ENCODE measurements at regions not wholly inside any gene's neighbourhood (a gene's known extent, or its start where the extent isn't known, plus 50 kb on each side); places are given as distances from the start of the nearest gene placed in this dataset.

GRCh38 chr12:97672870-97673269, 210.3 kb downstream of the RMST start:
- CTCF ChIA-PET, result no interaction called here
- Histone ChIP-seq H3K4me1 (ENCODE audit: control insufficient read depth, insufficient read depth, low read length) (no peaks in the 10 kb centered on the region), H3K27me3 (replicated peaks in 1 of 2; ENCODE audit: control insufficient read depth in 2 of 2, insufficient read depth in 2 of 2, low read length in 1 of 2) (no peaks in the 10 kb centered on the region), H4K20me1 (ENCODE audit: control insufficient read depth, insufficient read depth) (no peaks in the 10 kb centered on the region), H3K4me3 (no peak overlapping the region), H3K27ac (ENCODE audit: control insufficient read depth, insufficient read depth) (no peak overlapping the region), H3K9me3 (replicated peaks; ENCODE audit: control insufficient read depth, insufficient read depth, low read length) (no peaks in the 10 kb centered on the region; the same call in 2 of the 3 replicates), H3K4me2 (ENCODE audit: control insufficient read depth, insufficient read depth) (no peak overlapping the region), H2AFZ (ENCODE audit: control insufficient read depth, low read depth, low read length) (no peak overlapping the region), H3K36me3 (ENCODE audit: control insufficient read depth in 2 of 2, insufficient read depth in 2 of 2, low read length in 1 of 2) (no peaks in the 10 kb centered on the region), H3K79me2 (ENCODE audit: control insufficient read depth, insufficient read depth, low read length) (no peaks in the 10 kb centered on the region), H3K9ac (ENCODE audit: control insufficient read depth, insufficient read depth, low read length) (no peak overlapping the region)
- TF ChIP-seq ZNF622 (IDR thresholded peaks at IDR 0.05), result no peak
- no peak for TF ChIP-seq POU2F2 (IDR thresholded peaks at IDR 0.05; ENCODE audit: borderline replicate concordance, low read depth, low read length)
- no peak for TF ChIP-seq CREM (IDR thresholded peaks at IDR 0.05; ENCODE audit: low read depth)
- no peak for TF ChIP-seq NR2F1 (conservative IDR thresholded peaks at IDR 0.05)
- SMC1A ChIA-PET (ENCODE audit: uncharacterized antibody, unreplicated experiment), result no interaction called here
- no TSS peak for BruUV-seq (replicated peaks)
- in situ Hi-C loops (cut with MboI) (no loop called here), intact Hi-C loops (cut with micrococcal nuclease; ENCODE audit: unreplicated experiment) (no loop called here)
- no peak for FAIRE-seq
- 17% methylated on average over 5 of the region's 5 CpGs for WGBS (ENCODE audit: insufficient coverage, insufficient replicate concordance, low lambda C conversion rate, missing lambda C conversion rate)
- ATAC-seq, result no peak
- RAD21 ChIA-PET (ENCODE audit: unreplicated experiment), result no interaction called here
- POLR2A ChIA-PET, result no interaction called here
- DNase-seq (ENCODE audit: low read depth, low spot score), result no peak

- intact Hi-C loops (cut with micrococcal nuclease; ENCODE audit: unreplicated experiment) (no loop called here), in situ Hi-C loops (cut with MboI) (no loop called here)
- no peaks in the 10 kb centered on the region for H3K79me2 ChIP-seq (ENCODE audit: control insufficient read depth, insufficient read depth, low read length)
- ChIA-PET SMC1A (ENCODE audit: uncharacterized antibody, unreplicated experiment) (no interaction called here), POLR2A (no interaction called here), CTCF (no interaction called here), RAD21 (ENCODE audit: unreplicated experiment) (no interaction called here)
- H3K36me3 ChIP-seq (ENCODE audit: control insufficient read depth in 2 of 2, insufficient read depth in 2 of 2, low read length in 1 of 2), result no peaks in the 10 kb centered on the region
- no peak overlapping the region for H3K27ac ChIP-seq (ENCODE audit: control insufficient read depth, insufficient read depth)
- no peaks in the 10 kb centered on the region for H3K9me3 ChIP-seq (replicated peaks; ENCODE audit: control insufficient read depth, insufficient read depth, low read length)
- 18% methylated on average over 2 of the region's 2 CpGs for WGBS (ENCODE audit: insufficient coverage, insufficient replicate concordance, low lambda C conversion rate, missing lambda C conversion rate)
- H3K4me1 ChIP-seq (ENCODE audit: control insufficient read depth, insufficient read depth, low read length), result no peaks in the 10 kb centered on the region
- no peak for FAIRE-seq
- BruUV-seq (replicated peaks), result no TSS peak
- no peak overlapping the region for H3K4me2 ChIP-seq (ENCODE audit: control insufficient read depth, insufficient read depth)
- no peak overlapping the region for H3K9ac ChIP-seq (ENCODE audit: control insufficient read depth, insufficient read depth, low read length)
- TF ChIP-seq EZH2 (IDR thresholded peaks at IDR 0.05; ENCODE audit: borderline replicate concordance, control insufficient read depth, low read depth, low read length), result no peak
- TF ChIP-seq E4F1 (IDR thresholded peaks at IDR 0.05; ENCODE audit: borderline replicate concordance, partially characterized antibody), result no peak
- no peak for TF ChIP-seq SREBF1 (IDR thresholded peaks at IDR 0.05; ENCODE audit: low read length)
- no peak for TF ChIP-seq EED (IDR thresholded peaks at IDR 0.05; ENCODE audit: low read depth)
- TF ChIP-seq DPF2 (IDR thresholded peaks at IDR 0.05), result no peak
- no peak for TF ChIP-seq POLR2AphosphoS2 (IDR thresholded peaks at IDR 0.05; ENCODE audit: low read depth, low read length)
- no peak for TF ChIP-seq CHD4 (IDR thresholded peaks at IDR 0.05)
- TF ChIP-seq, protein P1, sequence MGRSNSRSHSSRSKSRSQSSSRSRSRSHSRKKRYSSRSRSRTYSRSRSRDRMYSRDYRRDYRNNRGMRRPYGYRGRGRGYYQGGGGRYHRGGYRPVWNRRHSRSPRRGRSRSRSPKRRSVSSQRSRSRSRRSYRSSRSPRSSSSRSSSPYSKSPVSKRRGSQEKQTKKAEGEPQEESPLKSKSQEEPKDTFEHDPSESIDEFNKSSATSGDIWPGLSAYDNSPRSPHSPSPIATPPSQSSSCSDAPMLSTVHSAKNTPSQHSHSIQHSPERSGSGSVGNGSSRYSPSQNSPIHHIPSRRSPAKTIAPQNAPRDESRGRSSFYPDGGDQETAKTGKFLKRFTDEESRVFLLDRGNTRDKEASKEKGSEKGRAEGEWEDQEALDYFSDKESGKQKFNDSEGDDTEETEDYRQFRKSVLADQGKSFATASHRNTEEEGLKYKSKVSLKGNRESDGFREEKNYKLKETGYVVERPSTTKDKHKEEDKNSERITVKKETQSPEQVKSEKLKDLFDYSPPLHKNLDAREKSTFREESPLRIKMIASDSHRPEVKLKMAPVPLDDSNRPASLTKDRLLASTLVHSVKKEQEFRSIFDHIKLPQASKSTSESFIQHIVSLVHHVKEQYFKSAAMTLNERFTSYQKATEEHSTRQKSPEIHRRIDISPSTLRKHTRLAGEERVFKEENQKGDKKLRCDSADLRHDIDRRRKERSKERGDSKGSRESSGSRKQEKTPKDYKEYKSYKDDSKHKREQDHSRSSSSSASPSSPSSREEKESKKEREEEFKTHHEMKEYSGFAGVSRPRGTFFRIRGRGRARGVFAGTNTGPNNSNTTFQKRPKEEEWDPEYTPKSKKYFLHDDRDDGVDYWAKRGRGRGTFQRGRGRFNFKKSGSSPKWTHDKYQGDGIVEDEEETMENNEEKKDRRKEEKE (IDR thresholded peaks at IDR 0.05), result no peak
- no peak overlapping the region for H3K4me3 ChIP-seq
- H3K27me3 ChIP-seq (replicated peaks in 1 of 2; ENCODE audit: control insufficient read depth in 2 of 2, insufficient read depth in 2 of 2, low read length in 1 of 2), result no peaks in the 10 kb centered on the region
- no peak for ATAC-seq
- H4K20me1 ChIP-seq (ENCODE audit: control insufficient read depth, insufficient read depth), result no peaks in the 10 kb centered on the region
- H2AFZ ChIP-seq (ENCODE audit: control insufficient read depth, low read depth, low read length), result no peak overlapping the region
- no peak for DNase-seq (ENCODE audit: low read depth, low spot score)
Measured at GRCh38 chr12:97680751-97681150, 218.1 kb downstream of the RMST start.
